GM21381 (cell line): ENCODE measurements at regions not wholly inside any gene's neighbourhood (a gene's known extent, or its start where the extent isn't known, plus 50 kb on each side); places are given as distances from the start of the nearest gene placed in this dataset.

ENCODE experiments used
- ATAC-seq: cut with Tn5 transposase; IDR thresholded peaks from one replicate; pipeline ENCODE4 v1.9.1; 2021; ENCODE audit warnings: mild to moderate bottlenecking, moderate library complexity; ENCODE audit not compliant: unreplicated experiment

- no peak for ATAC-seq
Observed at GRCh38 chr12:84605983-84606382, 306.6 kb downstream of the SLC6A15 start.

GRCh38 chr12:84604551-84604950 is 308.0 kb downstream of the SLC6A15 start:
- no peak for ATAC-seq

- ATAC-seq: no peak
Observed at GRCh38 chr12:84603484-84604248, 308.9 kb downstream of the SLC6A15 start.

GRCh38 chr12:84601483-84601882 is 311.1 kb downstream of the SLC6A15 start:
- ATAC-seq: no peak

GRCh38 chr12:84599539-84599938 is 313.1 kb downstream of the SLC6A15 start:
- no peak for ATAC-seq

- ATAC-seq: no peak
Observed at GRCh38 chr12:84596266-84596665, 316.3 kb downstream of the SLC6A15 start.

GRCh38 chr12:84594157-84594556 is 318.4 kb downstream of the SLC6A15 start:
- ATAC-seq: no peak

GRCh38 chr12:84585776-84586395 is 326.7 kb downstream of the SLC6A15 start:
- ATAC-seq: no peak

GRCh38 chr12:84572196-84572595 is 340.4 kb downstream of the SLC6A15 start:
- no peak for ATAC-seq

- no peak for ATAC-seq
Observed at GRCh38 chr12:84562331-84562730, 350.3 kb downstream of the SLC6A15 start.

GRCh38 chr12:84561351-84561750 is 351.2 kb downstream of the SLC6A15 start:
- ATAC-seq: no peak

- no peak for ATAC-seq
Observed at GRCh38 chr12:84554199-84554723, 358.3 kb downstream of the SLC6A15 start.

GRCh38 chr12:84553331-84554117 is 359.1 kb downstream of the SLC6A15 start:
- no peak for ATAC-seq

GRCh38 chr12:84551373-84551772 is 361.2 kb downstream of the SLC6A15 start:
- no peak for ATAC-seq

- ATAC-seq: no peak
Observed at GRCh38 chr12:84550518-84550917, 362.1 kb downstream of the SLC6A15 start.

GRCh38 chr12:84542289-84542688 is 370.3 kb downstream of the SLC6A15 start:
- ATAC-seq: no peak

GRCh38 chr12:84537666-84538065 is 374.9 kb downstream of the SLC6A15 start:
- no peak for ATAC-seq

GRCh38 chr12:84512751-84513150 is 399.8 kb downstream of the SLC6A15 start:
- ATAC-seq: no peak

- no peak for ATAC-seq
Observed at GRCh38 chr12:84508851-84509260, 403.7 kb downstream of the SLC6A15 start.

- peak; percentile 54 for ATAC-seq
Observed at GRCh38 chr12:84507956-84508850, 404.4 kb downstream of the SLC6A15 start.
